AG09319 (cell line): ENCODE measurements at regions not wholly inside any gene's neighbourhood (a gene's known extent, or its start where the extent isn't known, plus 50 kb on each side); places are given as distances from the start of the nearest gene placed in this dataset.

Experiments used
- DNase-seq: peaks from one replicate; pipeline ENCODE4 v3.0.0-alpha.2; 2010; ENCODE audit warnings: low read depth; ENCODE audit errors: extremely low read depth
- TF ChIP-seq, protein P1 (sequence below): IDR thresholded peaks from 2 replicates; pipeline ENCODE4 v1.5.1; 2011; ENCODE audit warnings: low read depth, mild to moderate bottlenecking, inconsistent platforms, low read length, moderate library complexity

DNA sequence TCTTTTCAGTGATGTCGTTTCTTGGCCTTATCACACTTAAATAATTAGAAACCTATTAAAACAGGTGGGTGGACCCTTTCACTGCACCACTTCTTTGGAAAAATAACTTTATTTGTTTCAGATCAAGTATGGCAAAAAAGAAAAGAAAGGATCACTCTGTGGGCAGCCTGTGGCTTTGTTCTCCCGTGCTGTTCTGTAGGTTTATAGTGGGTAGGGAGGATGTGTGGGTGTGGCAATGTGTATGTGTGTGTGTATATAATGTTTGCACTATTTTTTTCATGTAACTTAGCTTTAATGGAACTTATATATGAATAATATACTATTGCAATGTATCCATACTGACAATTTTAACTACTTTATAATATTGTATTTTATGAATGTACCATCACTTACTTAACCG is 85.9 kb downstream of the ACTBL2 start:
- no peak for DNase-seq
- TF ChIP-seq, protein P1, sequence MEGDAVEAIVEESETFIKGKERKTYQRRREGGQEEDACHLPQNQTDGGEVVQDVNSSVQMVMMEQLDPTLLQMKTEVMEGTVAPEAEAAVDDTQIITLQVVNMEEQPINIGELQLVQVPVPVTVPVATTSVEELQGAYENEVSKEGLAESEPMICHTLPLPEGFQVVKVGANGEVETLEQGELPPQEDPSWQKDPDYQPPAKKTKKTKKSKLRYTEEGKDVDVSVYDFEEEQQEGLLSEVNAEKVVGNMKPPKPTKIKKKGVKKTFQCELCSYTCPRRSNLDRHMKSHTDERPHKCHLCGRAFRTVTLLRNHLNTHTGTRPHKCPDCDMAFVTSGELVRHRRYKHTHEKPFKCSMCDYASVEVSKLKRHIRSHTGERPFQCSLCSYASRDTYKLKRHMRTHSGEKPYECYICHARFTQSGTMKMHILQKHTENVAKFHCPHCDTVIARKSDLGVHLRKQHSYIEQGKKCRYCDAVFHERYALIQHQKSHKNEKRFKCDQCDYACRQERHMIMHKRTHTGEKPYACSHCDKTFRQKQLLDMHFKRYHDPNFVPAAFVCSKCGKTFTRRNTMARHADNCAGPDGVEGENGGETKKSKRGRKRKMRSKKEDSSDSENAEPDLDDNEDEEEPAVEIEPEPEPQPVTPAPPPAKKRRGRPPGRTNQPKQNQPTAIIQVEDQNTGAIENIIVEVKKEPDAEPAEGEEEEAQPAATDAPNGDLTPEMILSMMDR, result no peak

DNA sequence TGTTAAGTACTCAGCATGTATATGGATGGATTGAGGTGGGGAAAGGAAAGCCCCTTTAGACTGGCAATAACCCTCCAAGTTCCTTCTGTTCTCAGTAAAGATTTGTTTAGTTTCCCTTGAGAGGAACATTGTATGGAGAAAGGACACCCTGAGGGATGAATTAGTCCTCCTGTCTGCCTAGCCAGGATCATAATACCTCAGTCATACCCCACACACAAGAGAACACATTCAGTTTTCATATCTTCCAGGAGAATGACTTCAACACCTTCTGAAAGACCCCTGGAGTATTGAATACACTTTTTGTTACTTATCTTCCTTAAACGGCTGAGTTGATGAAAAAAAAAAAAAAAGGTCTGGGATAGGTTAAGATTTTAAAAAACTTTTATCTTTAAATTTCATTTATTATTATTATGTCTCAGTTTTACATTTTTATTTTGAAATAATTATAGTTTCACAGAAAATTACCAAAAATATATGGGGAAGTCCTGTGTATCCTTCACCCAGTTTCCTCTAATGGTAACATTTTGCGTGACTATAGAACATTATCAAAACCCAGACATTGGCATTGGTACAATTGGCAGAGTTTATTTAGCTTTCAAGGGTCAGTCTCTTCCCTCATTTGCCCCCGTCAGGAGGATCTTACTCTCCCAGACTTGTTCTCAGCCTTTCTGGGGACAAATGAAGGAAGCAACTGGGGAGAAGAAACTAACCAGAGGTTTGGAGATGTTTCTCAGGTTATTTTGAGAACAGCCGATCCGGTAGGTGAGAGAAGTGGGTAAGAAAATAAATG is 88.0 kb downstream of the ACTBL2 start:
- DNase-seq, result no peak
- TF ChIP-seq, protein P1, result no peak

DNA sequence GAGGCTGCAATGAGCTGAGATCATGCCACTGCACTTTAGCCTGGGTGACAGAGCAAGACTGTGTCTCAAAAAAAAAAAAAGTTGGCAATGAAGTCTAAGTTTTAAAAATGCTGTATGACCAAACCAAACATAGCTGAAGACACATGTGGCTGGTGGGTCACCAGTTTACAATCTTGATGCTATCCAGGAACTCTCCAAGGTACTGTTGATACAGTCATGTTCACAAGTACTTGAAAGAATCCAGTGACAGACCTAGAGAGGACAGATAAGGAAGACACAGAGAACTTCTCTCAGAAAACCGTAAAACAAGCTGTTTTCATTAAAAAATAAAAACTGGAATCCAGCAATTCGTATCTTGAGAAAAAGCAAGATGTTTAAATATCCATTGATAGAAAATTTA is 95.7 kb downstream of the ACTBL2 start:
- TF ChIP-seq, protein P1, result no peak
- DNase-seq, result no peak

DNA sequence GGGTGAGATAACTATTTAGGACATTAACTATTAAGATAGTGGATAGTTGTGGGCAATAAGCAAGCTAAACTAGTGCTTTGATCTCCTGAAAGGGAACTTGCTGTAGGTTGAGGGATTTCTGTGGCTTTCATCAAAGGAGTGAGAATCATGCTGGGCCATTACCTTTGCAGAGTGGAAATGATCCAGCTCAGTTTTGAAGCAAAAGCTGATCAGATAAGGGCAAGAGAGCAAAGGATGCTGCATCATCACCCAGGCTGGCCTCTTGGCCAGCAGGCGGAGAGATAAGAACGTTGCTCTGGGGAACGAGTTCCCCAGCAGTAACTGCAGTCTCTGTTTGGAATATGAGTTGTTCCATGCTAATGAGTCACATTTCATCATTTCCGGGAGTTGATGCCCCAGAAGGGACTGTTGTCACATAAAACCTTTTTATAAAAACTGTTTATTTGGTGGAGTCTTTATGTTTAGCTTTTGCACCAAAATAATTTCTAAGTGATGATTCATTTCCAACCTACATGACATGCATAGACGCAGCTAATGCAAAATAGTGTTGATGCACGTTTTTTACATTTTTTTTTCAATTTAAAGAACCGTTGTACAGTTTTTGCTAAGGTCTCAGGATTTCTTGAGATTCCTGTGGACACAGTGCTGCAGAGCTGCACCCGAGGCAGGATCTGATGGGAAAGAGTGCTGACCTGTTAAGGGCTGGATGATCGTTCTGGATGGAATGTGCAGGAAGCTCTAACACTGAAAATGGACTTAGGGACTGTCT is 99.3 kb downstream of the ACTBL2 start:
- TF ChIP-seq, protein P1, result peak; percentile 61
- peak; percentile 69 for DNase-seq

DNA sequence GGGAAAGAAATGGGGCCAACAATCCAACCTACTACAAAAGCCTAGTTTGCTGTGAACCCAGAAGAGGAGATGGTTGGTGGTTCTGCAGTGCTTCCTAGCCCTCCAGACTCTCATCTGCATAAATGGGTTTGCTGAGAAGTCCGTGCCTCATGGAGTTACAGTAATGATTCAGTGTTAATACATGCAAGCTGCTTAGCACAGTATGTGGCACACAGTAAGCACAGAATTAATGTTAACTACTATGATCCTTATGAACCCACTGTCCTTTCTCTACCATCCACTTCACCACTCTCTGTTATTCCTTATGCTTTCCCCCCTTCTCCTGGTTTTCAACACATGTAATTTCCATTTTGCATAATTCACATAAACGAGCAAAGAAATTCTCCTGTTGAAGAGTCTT is 100.0 kb downstream of the ACTBL2 start:
- TF ChIP-seq, protein P1, result no peak
- DNase-seq, result no peak

DNA sequence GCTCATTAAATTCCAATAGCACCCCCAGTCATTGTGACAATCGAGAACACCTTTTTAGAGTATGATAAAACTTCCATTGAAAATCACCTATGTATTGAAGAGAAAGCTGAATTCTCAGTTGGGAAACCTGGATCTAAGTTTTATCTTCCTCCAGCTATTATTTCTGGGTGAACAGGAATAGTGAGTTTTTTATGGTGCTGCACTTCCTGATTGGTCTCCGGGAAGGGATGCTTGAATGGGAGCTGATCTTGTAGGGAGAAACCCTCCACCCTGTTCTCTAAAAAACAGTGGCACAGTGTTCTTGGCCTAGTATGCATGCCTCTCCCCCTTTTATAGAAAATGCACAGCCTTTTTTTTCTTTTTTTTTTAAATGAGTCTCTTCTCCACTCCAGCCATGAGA is 112.2 kb downstream of the ACTBL2 start:
- TF ChIP-seq, protein P1, result no peak
- DNase-seq, result no peak

DNA sequence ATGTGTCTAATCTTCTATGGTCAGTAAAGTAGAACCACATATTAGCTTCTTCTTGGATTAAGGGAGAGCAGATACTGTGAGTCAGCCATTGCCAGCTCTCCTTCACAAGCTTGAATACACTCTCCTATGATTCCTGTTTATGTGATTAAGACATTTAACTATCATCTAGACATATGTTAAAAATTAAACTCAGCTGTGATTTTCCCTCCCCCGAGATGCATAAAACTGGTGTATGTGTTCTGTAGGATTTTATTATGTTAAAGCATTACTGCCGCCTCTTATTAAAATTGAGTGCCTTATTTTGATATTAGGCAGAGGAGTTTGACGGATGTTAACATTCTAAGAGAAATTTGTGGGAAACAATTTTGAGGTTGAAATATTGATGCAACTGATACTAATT is 114.6 kb downstream of the ACTBL2 start:
- TF ChIP-seq, protein P1, result no peak
- DNase-seq, result no peak
